GM12892 (cell line): ENCODE measurements at regions not wholly inside any gene's neighbourhood (a gene's known extent, or its start where the extent isn't known, plus 50 kb on each side); places are given as distances from the start of the nearest gene placed in this dataset.

Experiments used
- POLR2A ChIP-seq: IDR thresholded peaks from 2 replicates; pipeline ENCODE4 v1.6.1; 2011; ENCODE audit warnings: low read depth, low read length, control low read depth
- POLR2AphosphoS5 ChIP-seq: IDR thresholded peaks from 2 replicates; pipeline ENCODE4 v1.6.1; 2011; ENCODE audit warnings: low read depth, low read length, control low read depth
- TAF1 ChIP-seq: IDR thresholded peaks from 2 replicates; pipeline ENCODE4 v1.6.1; 2011; ENCODE audit warnings: low read depth, mild to moderate bottlenecking, control low read depth, low read length, borderline replicate concordance

DNA sequence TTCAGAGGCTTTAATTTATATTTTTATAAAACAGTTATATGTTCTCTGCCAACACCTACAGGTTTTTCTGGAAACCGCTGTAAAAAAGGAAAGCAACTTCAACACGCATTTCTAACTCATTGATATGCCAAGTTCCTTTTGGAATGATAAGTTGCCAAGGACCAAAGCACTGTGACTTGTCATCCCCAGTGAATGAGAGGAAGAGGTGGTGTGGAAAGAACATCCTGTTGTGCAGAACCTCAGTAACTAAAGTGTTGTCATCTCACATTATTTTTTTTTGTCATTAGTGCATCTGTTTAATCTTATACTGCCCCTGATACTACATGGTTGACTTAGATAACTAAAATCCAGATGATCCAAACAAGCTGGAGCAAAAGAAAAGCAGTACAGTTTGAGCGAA lies 96.0 kb upstream of the NEUROD1 start:
- TF ChIP-seq POLR2A (no peak), POLR2AphosphoS5 (no peak), TAF1 (no peak)
